CD1c-positive myeloid dendritic cell (primary cell): ENCODE measurements at regions not wholly inside any gene's neighbourhood (a gene's known extent, or its start where the extent isn't known, plus 50 kb on each side); places are given as distances from the start of the nearest gene placed in this dataset.
"Not testable (repeated sequence)": the region's sequence is repeated elsewhere in the genome, so short reads cannot be mapped to it uniquely, and the experiment has no call there.

Experiments used
- DNase-seq: peaks from one replicate; pipeline ENCODE4 v3.0.0-alpha.2; 2016; ENCODE audit errors: extremely low spot score

GRCh38 chr3:14057701-14058100, 67.0 kb downstream of the CHCHD4 start:
- no peak for DNase-seq

GRCh38 chr3:14047841-14048240, 76.8 kb downstream of the CHCHD4 start:
- no peak for DNase-seq

DNA sequence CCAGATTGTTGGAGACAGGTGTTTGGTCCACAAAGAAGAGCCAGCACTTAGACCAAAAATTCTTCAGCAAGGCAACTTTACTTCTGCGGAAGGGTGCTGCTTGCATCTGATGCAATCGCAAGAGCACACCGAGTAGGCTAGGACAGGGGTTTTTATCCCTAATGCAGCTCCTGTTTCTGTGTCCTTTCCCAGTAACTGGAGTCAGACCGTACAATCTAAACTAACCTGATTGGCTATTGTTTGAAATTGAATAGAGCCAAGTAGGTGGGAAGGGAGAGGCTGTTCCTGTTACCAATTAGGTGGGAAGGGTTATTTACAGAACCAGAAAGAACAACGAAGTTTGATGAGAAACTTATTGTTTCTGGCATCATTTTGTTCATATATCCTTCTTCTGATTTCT, 77.6 kb downstream of the CHCHD4 start:
- DNase-seq = no peak

DNA sequence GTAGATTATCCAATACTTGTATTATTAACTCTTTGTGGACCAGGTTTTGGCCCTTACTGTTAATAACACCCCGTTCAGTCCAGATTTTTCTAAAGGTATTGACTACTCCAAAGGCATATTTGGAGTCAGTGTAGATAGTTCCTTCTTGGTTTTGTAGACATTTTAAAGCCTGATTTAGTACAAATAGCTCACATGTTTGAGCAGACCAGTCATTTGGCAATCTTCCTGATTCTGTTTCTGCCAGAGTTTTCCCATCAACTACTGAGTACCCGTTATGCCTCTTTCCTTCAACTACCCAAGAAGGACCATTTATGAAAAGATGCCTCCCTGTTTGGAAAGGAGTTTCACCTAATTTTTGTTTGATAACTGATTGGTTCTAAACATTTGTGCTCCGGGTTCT, 82.0 kb downstream of the CHCHD4 start:
- DNase-seq = no peak

- DNase-seq = no peak
Measured at GRCh38 chr3:14039149-14039548, 85.5 kb downstream of the CHCHD4 start.

GRCh38 chr3:14037211-14037610, 87.5 kb downstream of the CHCHD4 start:
- no peak for DNase-seq

DNA sequence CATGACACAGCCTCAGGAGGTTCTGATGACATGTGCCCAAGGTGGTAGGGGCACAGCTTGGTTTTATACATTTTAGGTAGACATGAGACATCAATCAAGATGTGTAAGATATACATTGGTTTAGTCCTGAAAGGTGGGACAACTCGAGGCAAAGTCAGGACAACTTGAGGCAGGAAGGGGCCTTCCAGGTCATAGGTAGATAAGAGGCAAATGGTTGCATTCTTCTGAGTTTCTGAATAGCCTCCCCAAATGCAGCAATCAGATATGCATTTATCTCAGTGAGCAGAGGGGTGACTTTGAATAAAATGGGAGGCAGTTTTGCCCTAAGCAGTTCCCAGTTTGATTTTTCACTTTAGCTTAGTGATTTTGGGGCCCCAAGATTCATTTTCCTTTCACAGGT, 91.6 kb downstream of the CHCHD4 start:
- DNase-seq = no peak

- no peak for DNase-seq
Measured at GRCh38 chr3:14031271-14031670, 93.4 kb downstream of the CHCHD4 start.

DNA sequence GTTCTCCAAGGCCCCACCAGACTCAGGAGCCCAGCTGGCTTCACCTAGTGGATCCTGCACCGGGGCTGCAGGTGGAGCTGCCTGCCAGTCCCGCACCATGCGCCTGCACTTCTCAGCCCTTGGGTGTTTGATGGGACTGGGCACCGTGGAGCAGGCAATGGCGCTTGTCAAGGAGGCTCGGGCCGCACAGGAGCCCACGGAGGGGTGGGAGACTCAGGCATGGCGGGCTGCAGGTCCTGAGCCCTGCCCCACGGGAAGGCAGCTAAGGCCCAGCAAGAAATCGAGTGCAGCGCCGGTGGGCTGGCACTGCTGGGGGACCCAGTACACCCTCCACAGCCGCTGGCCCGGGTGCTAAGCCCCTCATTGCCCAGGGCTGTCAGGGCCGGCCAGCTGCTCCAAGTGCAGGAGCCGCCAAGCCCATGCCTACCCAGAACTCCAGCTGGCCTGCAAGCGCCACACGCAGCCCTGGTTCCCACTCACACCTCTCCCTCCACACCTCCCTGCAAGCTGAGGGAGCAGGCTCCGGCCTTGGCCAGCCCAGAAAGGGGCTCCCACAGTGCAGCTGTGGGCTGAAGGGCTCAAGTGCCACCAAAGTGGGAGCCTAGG, 95.2 kb downstream of the CHCHD4 start:
- not testable (repeated sequence) for DNase-seq

GRCh38 chr3:14028122-14028521, 96.5 kb downstream of the CHCHD4 start:
- DNase-seq = not testable (repeated sequence)

DNA sequence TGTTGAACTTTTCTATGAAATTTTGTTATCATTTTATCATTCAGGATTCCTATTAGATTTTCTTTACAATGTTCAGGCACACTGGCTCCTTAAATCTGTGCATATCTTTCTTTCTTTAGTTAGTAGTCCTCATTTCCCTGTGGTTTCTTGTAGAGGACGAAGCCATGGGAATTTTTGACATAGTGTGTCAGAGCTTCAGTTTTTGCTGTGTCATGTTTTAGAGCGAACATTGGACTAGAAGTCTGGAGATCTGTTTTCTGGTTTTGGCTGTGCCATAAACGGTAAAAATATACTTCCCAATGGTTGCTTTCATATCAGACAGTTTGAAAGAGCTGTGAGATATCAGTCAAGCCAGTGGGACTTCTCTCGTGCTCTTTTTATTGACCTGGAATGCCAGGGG, 105.2 kb downstream of the CHCHD4 start:
- DNase-seq = no peak

GRCh38 chr3:14016900-14017475, 107.7 kb downstream of the CHCHD4 start:
- no peak for DNase-seq

- DNase-seq = no peak
Measured at GRCh38 chr3:14007006-14007405, 117.7 kb downstream of the CHCHD4 start.

DNA sequence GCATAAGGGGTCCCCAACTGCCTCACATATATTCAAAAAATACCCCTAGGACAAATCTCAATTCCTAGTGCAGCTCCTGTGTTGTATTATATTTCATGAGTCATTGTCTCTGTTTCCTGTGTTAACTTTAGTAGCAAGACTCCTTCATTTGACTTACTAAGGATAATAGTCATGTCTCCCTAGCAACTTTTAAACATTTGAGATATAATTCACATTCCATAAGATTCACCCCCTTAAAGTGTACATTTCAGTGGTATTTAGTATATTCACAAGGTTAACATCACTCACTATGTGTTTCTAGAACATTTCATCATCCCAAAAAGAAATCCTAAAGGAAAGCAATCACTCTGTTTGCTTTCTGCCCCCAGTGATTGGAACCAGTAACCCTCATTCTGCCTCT, 121.3 kb upstream of the WNT7A start:
- no peak for DNase-seq

- DNase-seq = no peak
Measured at GRCh38 chr3:14000556-14000955, 120.7 kb upstream of the WNT7A start.

- no peak for DNase-seq
Measured at GRCh38 chr3:13998831-13999230, 119.0 kb upstream of the WNT7A start.

DNA sequence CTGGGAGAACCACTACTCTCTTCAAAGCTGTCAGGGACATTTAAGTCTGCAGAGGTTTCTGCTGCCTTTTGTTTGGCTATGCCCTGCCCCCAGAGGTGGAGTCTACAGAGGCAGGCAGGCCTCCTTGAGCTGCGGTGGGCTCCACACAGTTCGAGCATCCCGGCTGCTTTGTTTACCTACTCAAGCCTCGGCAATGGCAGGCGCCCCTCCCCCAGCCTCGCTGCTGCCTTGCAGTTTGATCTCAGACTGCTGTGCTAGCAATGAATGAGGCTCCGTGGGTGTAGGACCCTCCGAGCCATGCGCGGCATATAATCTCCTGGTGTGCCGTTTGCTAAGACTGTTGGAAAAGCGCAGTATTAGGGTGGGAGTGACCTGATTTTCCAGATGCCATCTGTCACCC, 115.3 kb upstream of the WNT7A start:
- DNase-seq = not testable (repeated sequence)

GRCh38 chr3:13988925-13989324, 109.1 kb upstream of the WNT7A start:
- not testable (repeated sequence) for DNase-seq

DNA sequence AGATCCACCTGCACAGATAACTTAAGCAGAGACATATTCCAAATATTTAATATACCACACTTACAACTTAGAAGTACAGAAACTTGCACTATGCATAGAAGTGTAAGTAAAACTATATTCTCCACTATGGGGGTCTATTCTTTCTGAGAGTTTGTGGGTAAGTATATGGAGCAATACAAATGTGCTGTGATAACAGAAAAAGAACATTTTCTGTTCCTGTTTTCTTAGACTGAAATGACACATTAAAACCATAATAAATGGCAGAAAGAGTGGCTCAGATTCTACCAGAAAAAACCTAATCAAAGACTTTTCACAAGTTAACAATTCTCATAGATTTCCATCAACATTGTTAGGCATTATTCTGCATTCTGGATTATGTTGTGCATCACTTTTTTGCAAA, 96.6 kb upstream of the WNT7A start:
- DNase-seq = no peak

DNA sequence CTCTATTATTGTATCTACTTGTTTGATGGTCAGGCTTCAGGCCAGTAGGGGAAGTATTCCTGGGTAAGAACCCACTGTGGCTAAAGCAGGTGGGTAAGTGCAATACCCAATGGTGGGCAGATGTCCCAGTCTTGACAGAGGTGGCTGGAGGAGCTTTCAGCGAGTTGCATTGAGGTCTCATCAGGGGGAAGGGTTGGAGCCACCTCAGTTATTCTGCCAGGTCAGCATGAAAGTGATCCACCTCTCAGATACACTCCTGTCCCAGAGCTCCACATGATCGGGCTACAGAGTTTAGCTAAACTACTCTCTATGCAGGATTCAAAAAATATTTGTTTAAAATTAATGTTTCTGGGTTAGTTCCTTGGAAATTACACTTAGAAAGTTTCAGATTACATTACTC, 95.8 kb upstream of the WNT7A start:
- DNase-seq = no peak

DNA sequence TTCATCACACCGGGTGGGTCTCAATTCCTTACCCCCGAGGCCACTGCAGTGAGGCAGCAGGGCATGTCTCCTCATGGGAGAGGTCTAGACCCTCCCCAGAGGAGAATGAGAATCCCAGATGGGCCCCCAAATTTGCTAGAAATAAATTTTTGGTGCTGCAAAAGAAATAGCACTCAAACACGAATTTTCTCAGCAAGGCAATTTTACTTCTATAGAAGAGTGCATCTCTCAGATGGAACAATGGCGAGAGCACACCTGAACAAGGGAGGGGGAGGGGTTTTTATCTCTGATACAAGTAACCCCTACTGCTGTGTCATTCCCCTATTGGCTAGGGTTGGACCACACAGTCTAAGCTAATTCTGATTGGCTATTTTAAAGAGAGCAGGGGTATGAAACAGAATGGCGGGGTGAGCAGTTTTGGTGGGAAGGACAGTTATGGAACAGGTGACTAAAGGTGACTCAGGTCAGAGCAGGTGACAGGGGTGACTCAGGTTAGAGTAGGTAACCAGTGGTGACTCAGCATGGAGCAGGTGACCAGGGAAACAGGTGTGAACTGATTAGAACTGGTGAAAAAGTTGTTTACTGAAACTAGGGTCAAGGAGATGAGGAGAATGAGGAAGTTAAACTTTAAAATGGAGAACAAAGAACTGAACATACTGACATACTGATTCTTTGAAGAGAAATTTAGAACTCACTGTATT, 93.0 kb upstream of the WNT7A start:
- DNase-seq = no peak

- DNase-seq = no peak
Measured at GRCh38 chr3:13966302-13966701, 86.4 kb upstream of the WNT7A start.

DNA sequence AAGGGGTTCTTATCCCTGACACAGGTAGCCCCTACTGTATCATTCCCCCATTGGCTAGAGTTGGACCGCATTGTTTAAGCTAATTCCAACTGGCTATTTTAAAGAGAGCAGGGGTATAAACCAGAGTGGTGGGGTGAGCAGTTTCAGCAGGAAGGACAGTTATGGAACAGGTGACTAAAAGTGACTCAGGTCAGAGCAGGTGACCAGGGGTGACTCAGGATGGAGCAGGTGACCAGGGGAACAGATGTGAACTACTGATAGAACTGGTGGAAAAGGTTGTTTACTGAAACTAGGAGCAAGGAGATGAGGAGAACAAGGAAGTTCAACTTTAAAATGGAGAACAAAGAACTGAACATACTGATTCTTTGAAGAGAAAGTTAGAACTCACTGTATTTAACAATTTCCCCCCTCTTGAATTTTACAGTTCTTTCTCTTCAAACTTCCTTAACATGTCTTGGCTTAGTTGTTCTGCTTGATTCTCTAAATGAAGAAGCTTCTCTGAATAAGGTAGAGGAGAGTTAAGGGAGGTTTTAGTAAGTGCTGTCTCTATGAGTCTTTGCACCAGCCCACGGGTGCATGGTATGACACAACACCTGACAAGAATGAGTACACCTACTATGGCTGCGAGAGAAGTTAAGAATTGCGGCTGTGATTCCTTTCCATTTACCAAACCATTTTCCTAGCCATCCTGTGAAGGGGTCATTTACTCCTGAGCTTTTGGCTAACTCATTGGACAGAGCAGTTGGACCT, 83.4 kb upstream of the WNT7A start:
- no peak for DNase-seq
